GM12892 (cell line): ENCODE measurements at regions not wholly inside any gene's neighbourhood (a gene's known extent, or its start where the extent isn't known, plus 50 kb on each side); places are given as distances from the start of the nearest gene placed in this dataset.

Source experiments
- POLR2A ChIP-seq: IDR thresholded peaks from 2 replicates; pipeline ENCODE4 v1.6.1; 2011; ENCODE audit warnings: low read depth, low read length, control low read depth
- POLR2AphosphoS5 ChIP-seq: IDR thresholded peaks from 2 replicates; pipeline ENCODE4 v1.6.1; 2011; ENCODE audit warnings: low read depth, low read length, control low read depth
- TAF1 ChIP-seq: IDR thresholded peaks from 2 replicates; pipeline ENCODE4 v1.6.1; 2011; ENCODE audit warnings: low read depth, mild to moderate bottlenecking, control low read depth, low read length, borderline replicate concordance

GRCh38 chr20:5675103-5676091 lies 64.6 kb upstream of the GPCPD1 start:
- TF ChIP-seq TAF1 (no peak), POLR2A (no peak), POLR2AphosphoS5 (no peak)
